ENCODE measurements at regions not wholly inside any gene's neighbourhood (a gene's known extent, or its start where the extent isn't known, plus 50 kb on each side); places are given as distances from the start of the nearest gene placed in this dataset.

DNA sequence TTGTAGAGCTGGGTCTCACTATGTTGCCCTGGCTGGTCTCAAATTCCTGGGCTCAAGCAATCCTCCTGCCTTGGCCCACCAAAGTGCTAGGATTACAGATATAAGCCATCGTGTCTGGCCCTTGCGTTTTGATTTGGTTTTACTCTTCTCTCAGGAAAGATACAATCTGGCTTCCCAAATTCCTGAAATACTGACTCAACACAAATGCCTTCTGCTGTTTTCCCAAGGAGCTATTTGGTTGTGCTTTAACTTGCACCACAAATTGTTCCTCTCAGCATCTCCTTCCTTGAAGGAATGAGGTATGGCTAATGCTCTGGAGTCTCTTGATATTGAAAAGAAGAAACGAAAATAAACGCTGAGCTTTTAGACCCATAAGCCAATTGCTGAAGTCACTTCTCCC, 110.0 kb upstream of the PAX6 start:
- no peak overlapping the region for H3K4me3 Mint-ChIP-seq
- no peak overlapping the region for H3K14ac ChIP-seq (ENCODE audit: insufficient read depth, low read length)

More for the DNA sequence above, 110.0 kb upstream of the PAX6 start:
- H4K20me1 ChIP-seq (ENCODE audit: control insufficient read depth, insufficient read depth, insufficient read length): no peaks in the 10 kb centered on the region
- H3K27ac ChIP-seq (ENCODE audit: insufficient read length, low read depth, low read length): no peak overlapping the region
- H3K9me3 Mint-ChIP-seq: no peaks in the 10 kb centered on the region
- no peak overlapping the region for H2BK12ac ChIP-seq (ENCODE audit: insufficient read length, low read depth, low read length)
- H4K91ac ChIP-seq (ENCODE audit: insufficient read length, low read depth, low read length): no peak overlapping the region
- no peak for DNase-seq
- H3K9ac ChIP-seq (ENCODE audit: extremely low read depth, insufficient read length, low read length): no peak overlapping the region
- H3K4ac ChIP-seq (ENCODE audit: low read depth, low read length): no peak overlapping the region
- no peak overlapping the region for H4K8ac ChIP-seq (replicated peaks; ENCODE audit: insufficient read length, low read depth, low read length)
- H3K4me1 Mint-ChIP-seq: no peaks in the 10 kb centered on the region
- H3K9me3 ChIP-seq (ENCODE audit: control insufficient read depth, low read depth, low read length): no peaks in the 10 kb centered on the region
- no peak overlapping the region for H2BK15ac ChIP-seq (ENCODE audit: low read depth, low read length)
- H2BK5ac ChIP-seq (ENCODE audit: insufficient read length, low read length): no peak overlapping the region
- no peak overlapping the region for H2AK5ac ChIP-seq (ENCODE audit: insufficient read length, low read length)
- H3K27ac Mint-ChIP-seq: no peak overlapping the region
- H3K23ac ChIP-seq (ENCODE audit: insufficient read length, low read depth, low read length): no peak overlapping the region
- TF ChIP-seq, protein P1, sequence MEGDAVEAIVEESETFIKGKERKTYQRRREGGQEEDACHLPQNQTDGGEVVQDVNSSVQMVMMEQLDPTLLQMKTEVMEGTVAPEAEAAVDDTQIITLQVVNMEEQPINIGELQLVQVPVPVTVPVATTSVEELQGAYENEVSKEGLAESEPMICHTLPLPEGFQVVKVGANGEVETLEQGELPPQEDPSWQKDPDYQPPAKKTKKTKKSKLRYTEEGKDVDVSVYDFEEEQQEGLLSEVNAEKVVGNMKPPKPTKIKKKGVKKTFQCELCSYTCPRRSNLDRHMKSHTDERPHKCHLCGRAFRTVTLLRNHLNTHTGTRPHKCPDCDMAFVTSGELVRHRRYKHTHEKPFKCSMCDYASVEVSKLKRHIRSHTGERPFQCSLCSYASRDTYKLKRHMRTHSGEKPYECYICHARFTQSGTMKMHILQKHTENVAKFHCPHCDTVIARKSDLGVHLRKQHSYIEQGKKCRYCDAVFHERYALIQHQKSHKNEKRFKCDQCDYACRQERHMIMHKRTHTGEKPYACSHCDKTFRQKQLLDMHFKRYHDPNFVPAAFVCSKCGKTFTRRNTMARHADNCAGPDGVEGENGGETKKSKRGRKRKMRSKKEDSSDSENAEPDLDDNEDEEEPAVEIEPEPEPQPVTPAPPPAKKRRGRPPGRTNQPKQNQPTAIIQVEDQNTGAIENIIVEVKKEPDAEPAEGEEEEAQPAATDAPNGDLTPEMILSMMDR (conservative IDR thresholded peaks at IDR 0.05): no peak
- no peak overlapping the region for H3K4me2 ChIP-seq (ENCODE audit: insufficient read depth, insufficient read length, low read length)
- no peak overlapping the region for H4K5ac ChIP-seq (ENCODE audit: insufficient read length, low read depth, low read length)
- H2AFZ ChIP-seq (ENCODE audit: low read length): no peak overlapping the region
- no peaks in the 10 kb centered on the region for H3K23me2 ChIP-seq (ENCODE audit: insufficient read length, low read depth, low read length, poor library complexity, severe bottlenecking)
- H3K79me1 ChIP-seq (ENCODE audit: insufficient read depth, low read depth, low read length, poor library complexity, severe bottlenecking): no peaks in the 10 kb centered on the region
- no peak overlapping the region for H2BK20ac ChIP-seq (ENCODE audit: low read depth, low read length, poor library complexity, severe bottlenecking)
- H3K36me3 Mint-ChIP-seq (ENCODE audit: insufficient read depth in 1 of 3, low read depth in 3 of 3): no peaks in the 10 kb centered on the region
- WGBS (ENCODE audit: extremely low coverage, insufficient read length, low lambda C conversion rate): no CpG with 5 or more reads among the region's 4 CpGs
- no peaks in the 10 kb centered on the region for H3K27me3 Mint-ChIP-seq (ENCODE audit: low read depth)
- no peaks in the 10 kb centered on the region for H3K79me2 ChIP-seq (ENCODE audit: insufficient read depth, low read length)
- H3K27me3 ChIP-seq (ENCODE audit: insufficient read depth, low read length): no peaks in the 10 kb centered on the region
- H3T11ph ChIP-seq (ENCODE audit: low read length): no peak overlapping the region
- no peaks in the 10 kb centered on the region for H3K4me1 ChIP-seq (ENCODE audit: insufficient read depth, low read length)
- H2BK120ac ChIP-seq (ENCODE audit: low read depth, low read length, poor library complexity, severe bottlenecking): no peak overlapping the region
- no peak overlapping the region for H3K56ac ChIP-seq (ENCODE audit: insufficient read length, low read depth, low read length)
- H3K18ac ChIP-seq (ENCODE audit: insufficient read length, low read depth, low read length): no peak overlapping the region
